NCI-H2107 treated with DMSO at 0.1 percent for 48 hours (cell line): ENCODE measurements at regions not wholly inside any gene's neighbourhood (a gene's known extent, or its start where the extent isn't known, plus 50 kb on each side); places are given as distances from the start of the nearest gene placed in this dataset.

Experiments used
- DNase-seq: peaks from one replicate; lab custom pipeline; 2025; ENCODE audit not compliant: unreplicated experiment; lab: John Stamatoyannopoulos, UW

- no peak for DNase-seq
These were observed 425.7 kb downstream of the PABPC4L start for GRCh38 chr4:133775881-133776280.

GRCh38 chr4:133775469-133775868 is 426.1 kb downstream of the PABPC4L start:
- no peak for DNase-seq

GRCh38 chr4:133759428-133759827 is 442.2 kb downstream of the PABPC4L start:
- no peak for DNase-seq

GRCh38 chr4:133741766-133742165 is 459.8 kb downstream of the PABPC4L start:
- DNase-seq: no peak

- no peak for DNase-seq
These were observed 481.6 kb downstream of the PABPC4L start for GRCh38 chr4:133720001-133720400.

- no peak for DNase-seq
These were observed 482.5 kb downstream of the PABPC4L start for GRCh38 chr4:133719098-133719497.

- DNase-seq: no peak
These were observed 487.4 kb downstream of the PABPC4L start for GRCh38 chr4:133714211-133714610.

GRCh38 chr4:133713340-133713739 is 488.2 kb downstream of the PABPC4L start:
- DNase-seq: no peak

GRCh38 chr4:133711817-133712216 is 489.8 kb downstream of the PABPC4L start:
- DNase-seq: no peak

GRCh38 chr4:133694416-133694815 is 507.2 kb downstream of the PABPC4L start:
- no peak for DNase-seq

- DNase-seq: no peak
These were observed 517.6 kb downstream of the PABPC4L start for GRCh38 chr4:133683967-133684366.

- DNase-seq: peak; percentile 34
These were observed 519.2 kb downstream of the PCDH10 start for GRCh38 chr4:133668061-133668851.

GRCh38 chr4:133647206-133647605 is 498.1 kb downstream of the PCDH10 start:
- DNase-seq: no peak

GRCh38 chr4:133641191-133641590 is 492.1 kb downstream of the PCDH10 start:
- no peak for DNase-seq

GRCh38 chr4:133638751-133639150 is 489.7 kb downstream of the PCDH10 start:
- no peak for DNase-seq

- DNase-seq: no peak
These were observed 488.1 kb downstream of the PCDH10 start for GRCh38 chr4:133637161-133637560.

GRCh38 chr4:133624744-133625143 is 475.6 kb downstream of the PCDH10 start:
- no peak for DNase-seq

- DNase-seq: no peak
These were observed 474.8 kb downstream of the PCDH10 start for GRCh38 chr4:133623847-133624246.

GRCh38 chr4:133621628-133622027 is 472.5 kb downstream of the PCDH10 start:
- DNase-seq: no peak

- no peak for DNase-seq
These were observed 471.5 kb downstream of the PCDH10 start for GRCh38 chr4:133620555-133620954.

- no peak for DNase-seq
These were observed 469.9 kb downstream of the PCDH10 start for GRCh38 chr4:133618963-133619362.

GRCh38 chr4:133600008-133600407 is 450.9 kb downstream of the PCDH10 start:
- no peak for DNase-seq

GRCh38 chr4:133598779-133599178 is 449.7 kb downstream of the PCDH10 start:
- DNase-seq: no peak
